ACHN (cell line): ENCODE measurements at regions not wholly inside any gene's neighbourhood (a gene's known extent, or its start where the extent isn't known, plus 50 kb on each side); places are given as distances from the start of the nearest gene placed in this dataset.

Experiments
- DNase-seq: peaks from one replicate; pipeline ENCODE4 v3.0.0-alpha.2; 2015
- in situ Hi-C: cut with HindIII; loops from 2 replicates; pipeline ENCODE4 v1.10.0; 2017; ENCODE audit warnings: low sequenced_read_pairs, low pct_ligation_motif_present, low pct_unique_long_range_greater_than_20kb

DNA sequence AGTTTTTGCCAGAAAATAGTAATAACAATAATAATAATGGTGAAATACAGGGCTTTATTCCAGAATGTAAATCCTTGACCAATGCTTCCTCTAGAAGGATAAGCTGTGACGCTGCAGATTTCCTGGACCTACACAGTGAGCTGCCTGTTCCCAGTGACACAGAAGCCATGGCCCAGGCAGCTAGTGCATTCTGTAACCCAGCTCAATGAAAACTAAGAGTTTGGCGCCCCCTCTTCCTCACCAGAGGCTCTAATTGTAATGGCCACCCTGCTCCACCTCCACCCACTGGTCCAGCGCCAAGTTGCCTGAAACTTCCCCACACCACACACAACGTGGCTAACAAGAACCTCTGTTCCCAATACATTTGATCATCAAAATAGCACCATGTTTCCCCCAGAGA lies 248.1 kb downstream of the CETN3 start:
- in situ Hi-C loops = no loop called here
- peak; percentile 17 for DNase-seq

DNA sequence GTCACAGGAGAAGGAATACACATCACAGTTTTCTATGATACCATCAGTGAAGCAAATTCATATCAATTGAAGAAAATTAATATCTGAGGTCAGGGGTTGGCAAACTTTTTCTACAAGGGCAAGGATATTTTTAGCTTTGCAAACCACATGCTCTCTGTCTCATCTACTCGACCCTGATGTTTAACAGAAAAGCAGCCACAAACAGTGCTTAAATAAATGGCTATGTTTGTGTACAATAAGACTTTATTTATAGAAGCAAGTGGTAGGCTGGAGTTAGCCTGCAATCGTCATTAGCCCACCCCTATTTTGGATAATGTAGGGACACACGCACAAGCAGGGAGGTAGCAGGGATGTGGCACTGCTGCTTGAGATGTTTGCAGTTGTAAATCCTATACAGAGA lies 251.4 kb downstream of the CETN3 start:
- in situ Hi-C loops = no loop called here
- DNase-seq = no peak

DNA sequence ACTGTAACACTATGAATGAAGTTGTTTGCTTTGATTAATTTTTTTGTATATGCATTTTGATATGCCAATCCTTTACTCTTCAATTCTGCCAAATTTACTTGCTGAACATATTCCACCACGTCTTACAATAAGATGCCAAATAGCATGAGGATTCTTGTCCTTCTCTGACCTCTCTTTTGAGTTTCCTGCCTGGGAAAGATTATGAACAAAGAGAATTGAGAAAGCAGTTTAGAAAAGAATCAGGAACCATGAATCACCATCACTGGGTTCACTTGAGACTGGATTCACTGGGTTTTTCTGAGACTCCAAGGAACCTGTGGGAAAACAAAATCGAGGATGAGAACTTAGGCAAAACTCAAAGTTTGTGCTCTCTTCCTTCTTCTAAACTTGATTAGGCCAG lies 256.5 kb downstream of the CETN3 start:
- no peak for DNase-seq
- in situ Hi-C loops = no loop called here

DNA sequence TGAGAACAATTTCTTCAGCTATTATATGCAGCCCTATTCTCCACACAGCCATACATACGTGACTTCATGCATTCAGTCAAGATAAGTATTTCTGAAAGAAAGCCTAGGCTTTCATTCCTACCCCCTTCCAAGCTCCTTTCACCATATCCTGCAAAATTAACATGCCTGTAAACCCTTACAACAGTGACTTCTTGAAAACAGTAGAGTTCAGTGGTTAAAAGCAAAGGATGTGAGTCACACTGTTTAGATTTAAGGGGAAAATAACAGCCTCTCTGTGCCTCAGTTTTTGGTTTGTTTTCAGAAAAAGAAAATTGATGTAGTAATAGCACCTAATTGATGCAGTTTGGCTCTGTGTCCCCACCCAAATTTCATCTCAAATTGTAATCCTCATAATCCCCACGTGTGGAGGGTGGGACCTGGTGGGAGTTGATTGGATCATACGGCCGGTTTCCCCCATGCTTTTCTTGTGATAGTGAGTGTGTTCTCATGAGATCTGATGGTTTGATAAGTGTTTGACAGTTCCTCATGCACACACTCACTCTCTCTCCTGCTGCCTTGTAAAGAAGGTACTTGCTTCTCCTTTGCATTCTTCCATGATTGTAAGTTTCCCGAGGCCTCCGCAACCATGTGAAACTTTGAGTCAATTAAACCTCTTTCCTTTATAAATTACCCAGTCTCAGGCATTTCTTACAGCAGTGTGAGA lies 264.8 kb downstream of the CETN3 start:
- no peak for DNase-seq
- in situ Hi-C loops = no loop called here

DNA sequence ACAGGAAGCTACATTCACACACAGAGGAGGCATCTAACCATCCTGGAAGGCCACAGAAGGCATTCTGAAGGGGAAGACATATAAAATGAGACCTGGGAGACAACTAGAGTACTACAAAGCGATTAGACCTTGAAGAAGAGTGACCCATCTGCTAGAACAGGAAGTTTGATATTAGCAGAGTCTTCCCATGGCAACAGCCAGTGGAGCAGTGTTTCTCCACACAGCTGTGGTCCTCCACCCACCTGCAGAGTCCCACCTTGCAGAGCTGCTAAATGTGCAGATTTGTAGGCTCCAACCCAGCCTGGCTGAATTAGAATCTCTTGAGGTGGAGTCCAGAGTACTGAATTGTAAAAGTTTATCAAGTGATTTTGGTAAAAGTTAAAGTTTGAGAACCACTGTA lies 267.0 kb downstream of the CETN3 start:
- DNase-seq = no peak
- in situ Hi-C loops = no loop called here

DNA sequence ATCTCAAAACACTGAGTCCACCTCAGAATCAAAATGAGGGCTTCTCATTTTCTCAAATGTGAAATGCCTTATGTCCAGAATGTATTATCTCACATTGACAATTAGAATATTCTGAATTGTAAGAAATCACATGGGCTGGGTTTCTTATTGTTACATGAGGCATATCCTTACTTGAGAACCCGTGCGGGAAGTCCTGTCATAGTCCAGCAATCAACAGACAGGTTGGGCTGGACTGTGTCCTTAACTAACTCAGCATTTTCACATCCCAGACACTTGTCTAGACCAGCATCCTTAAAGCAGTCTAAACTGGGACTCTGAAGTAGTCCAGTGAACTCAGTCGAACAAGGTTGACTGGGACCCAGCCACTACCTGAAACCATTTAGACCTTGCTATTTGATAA lies 267.6 kb downstream of the CETN3 start:
- DNase-seq = no peak
- in situ Hi-C loops = no loop called here

DNA sequence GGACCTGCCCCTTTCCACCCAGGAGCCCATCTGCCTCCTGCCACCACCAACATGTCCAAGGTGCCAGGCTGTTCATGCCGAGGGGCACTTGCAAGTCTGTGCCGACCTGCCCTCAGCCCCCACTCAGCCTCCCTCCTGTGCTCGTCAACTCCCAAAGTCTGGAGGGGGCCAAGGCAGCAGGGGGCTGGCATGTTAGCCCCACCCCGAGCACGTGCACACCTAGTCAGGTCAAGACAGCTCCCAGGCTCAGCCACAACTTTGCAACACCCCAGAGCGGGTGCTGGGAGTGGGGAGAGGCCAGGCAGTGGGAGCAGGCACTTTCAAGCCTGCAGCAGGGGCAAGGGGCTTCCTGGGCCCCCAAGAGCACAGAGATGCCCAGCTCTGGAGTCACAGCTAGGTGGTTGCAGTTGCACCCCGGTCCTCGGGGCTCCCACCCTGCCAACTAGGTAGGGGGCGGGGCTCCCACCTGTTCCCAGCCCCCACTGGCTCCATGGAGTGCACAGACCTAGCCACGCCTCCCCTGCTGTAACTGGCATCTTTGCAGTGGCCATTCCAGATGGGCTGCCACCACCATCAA lies 272.5 kb downstream of the CETN3 start:
- no peak for DNase-seq
- in situ Hi-C loops = no loop called here

DNA sequence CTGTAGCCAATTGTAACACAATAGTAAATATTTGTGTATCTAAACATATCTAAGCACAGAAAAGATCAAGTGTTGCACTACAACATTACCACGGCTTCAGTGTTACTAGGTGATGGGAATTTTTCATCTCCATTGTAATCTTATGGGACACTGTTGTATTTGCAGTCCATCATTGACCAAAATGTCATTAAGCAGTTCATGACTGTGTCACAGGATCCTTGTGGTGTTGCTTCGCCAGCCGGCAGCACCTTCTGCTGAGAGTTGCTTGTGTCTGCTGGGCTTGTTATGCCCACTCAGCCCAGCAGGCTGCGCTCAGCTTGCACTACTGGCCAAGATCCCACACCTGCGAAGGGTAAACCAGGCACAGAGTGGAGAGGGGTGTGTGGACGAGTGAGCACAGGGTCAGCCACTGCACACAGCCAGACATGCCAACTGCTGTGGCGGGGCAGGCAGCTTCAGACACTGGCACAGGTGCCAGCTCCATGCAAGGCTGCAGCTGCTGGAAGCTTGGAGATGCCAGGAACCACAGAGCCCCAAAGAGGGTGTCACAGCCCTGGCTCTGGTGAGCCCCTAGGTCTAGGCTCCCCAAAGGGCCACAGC lies 273.7 kb downstream of the CETN3 start:
- in situ Hi-C loops = no loop called here
- DNase-seq = no peak

DNA sequence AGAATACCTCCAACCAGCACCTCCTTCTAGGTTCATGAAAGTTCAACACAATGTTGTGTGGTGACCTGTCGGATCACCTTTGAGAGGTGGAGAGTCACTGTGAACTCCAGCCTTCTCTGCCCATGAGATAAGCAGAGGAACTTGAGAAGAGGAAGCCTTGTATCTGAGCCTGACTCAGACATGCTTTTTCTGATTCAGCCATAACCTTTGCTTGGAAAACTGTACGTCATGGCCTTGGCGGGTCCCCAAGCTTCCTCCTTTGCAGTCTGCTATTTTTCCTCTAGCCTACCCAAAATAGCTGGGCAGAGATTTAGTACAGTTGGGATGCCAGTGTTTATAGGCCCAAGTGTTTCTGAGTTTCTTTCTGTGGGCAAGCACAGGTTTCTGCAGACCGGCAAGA lies 274.7 kb downstream of the CETN3 start:
- in situ Hi-C loops = no loop called here
- DNase-seq = no peak

DNA sequence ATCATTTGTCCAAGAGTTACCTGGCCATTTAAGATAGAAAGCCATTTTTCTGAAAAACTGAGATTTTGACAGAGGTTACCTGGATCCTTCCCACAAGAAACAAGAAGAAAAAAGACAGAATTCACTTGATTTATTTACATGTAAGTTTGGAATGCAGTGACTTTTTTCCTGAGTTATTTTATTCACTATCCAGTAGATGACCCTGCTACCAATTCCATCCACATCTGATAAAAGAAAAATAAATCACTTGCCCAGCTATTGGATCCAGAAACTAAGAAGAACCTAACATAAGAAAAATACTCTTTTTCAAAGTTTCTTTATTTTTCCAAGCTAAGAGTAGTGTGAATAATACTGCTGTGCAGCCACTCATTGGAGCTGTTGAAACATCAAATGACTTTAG lies 275.2 kb downstream of the CETN3 start:
- DNase-seq = no peak
- in situ Hi-C loops = no loop called here

DNA sequence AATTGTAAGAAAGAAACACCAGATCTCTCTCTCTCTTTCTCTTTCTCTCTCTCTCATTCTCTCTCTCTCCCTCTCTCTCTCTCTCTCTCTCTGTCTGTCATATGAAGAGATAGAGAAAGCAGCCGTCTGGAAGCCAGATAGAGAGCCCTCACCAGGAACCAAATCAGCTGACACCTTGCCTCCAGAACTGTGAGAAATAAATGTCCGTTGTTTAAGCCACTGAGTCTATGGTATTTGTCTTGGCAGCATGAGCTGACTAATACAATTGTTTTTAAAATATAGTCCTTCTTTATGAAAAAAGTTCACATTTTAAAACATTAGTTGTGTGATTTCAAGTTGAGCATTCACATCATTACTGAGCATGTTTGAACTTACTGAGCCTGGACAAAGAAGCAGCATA lies 275.6 kb downstream of the CETN3 start:
- in situ Hi-C loops = no loop called here
- no peak for DNase-seq

DNA sequence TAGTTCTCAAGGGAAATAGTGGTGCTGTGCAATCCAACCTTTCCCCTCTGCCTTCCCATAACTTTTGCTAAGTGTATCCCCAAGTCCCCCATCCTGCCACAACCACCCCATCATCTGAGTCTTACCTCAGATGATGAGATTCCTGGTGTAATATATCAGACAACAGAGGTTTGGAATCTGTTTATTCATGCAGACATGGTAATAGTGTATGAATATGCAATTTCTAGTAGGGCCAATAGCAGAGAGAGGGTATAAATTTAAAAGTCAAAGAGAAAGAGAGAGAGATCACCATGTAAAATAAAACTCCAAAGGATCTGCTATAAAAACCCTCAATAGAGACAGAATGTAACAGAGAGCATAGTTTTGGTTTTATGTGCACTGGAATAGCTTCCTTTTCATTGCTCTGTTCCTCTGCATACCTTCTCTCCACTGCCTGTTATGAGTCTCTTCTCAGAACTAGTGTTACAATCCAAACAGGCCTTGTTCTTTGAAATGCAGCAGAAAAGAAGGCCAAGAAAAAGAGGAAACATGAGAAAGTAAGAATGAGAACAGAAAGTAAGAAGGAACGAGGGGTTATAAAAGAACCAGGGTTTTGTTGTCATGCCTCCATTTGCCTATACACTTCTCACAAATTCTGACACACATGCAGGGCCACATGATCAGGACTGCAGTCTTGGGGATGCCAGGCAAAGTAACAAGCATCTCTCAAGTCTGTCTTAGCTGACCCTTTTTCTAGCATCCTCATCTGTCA lies 278.0 kb downstream of the CETN3 start:
- no peak for DNase-seq
- in situ Hi-C loops = no loop called here

DNA sequence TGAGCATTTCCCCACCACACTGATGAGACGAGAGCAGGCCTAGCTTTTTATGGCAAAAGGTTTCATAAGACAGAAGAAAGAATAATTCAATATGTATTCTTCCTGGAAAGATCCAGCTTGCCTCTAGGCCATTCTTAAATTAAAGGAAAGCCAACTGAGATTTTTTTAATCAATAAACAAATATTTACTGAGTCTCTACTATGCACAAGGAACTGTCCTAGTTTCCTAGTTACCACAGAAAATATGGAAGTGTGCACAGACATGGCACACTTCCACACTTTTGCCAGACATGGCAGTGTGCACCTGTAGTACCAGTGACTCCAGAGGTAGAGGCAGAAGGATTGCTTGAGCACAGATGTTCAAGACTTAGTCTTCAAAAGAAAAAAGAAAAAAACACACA lies 281.0 kb downstream of the CETN3 start:
- in situ Hi-C loops = no loop called here

DNA sequence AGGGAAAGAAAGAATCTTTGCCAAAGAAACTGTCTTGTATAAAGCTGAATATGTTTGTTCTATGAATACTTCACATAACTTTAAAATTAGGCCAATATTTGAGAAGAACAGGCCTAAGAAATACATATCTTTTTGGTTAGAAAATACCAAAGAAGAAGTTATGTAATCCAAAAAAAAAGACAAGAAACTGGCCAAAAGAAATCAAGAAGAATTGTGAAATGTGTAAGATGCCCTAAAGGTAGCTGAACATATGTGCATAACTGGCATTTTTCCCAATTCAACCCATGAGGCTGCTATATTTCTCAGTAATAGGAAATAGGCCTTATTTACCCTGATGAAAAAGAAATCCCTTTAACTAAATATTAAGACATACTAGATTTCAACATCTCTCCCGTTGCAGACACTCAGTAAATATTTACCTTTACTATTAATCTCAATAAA lies 290.0 kb downstream of the CETN3 start:
- in situ Hi-C loops = no loop called here
- no peak for DNase-seq

More for the DNA sequence above, 281.0 kb downstream of the CETN3 start:
- no peak for DNase-seq

DNA sequence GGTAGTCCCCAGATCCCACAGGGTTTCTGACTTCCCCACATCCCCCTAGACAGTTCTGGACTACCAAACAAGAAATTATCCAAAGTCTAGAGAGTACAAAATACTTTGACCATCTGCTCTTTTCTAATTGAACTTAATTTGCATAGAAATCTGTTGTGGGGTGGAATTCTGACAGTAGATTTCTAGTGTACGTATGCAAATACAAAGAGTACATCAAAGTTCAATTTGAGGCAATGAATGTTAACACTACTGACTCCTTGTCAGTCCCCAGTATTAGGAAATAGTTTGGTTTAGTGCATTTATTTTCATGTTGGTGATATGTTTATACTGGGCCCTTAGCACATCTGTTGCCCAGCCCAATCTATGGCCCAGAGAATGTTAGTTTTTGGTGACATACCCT lies 292.6 kb downstream of the CETN3 start:
- in situ Hi-C loops = no loop called here
- DNase-seq = no peak

DNA sequence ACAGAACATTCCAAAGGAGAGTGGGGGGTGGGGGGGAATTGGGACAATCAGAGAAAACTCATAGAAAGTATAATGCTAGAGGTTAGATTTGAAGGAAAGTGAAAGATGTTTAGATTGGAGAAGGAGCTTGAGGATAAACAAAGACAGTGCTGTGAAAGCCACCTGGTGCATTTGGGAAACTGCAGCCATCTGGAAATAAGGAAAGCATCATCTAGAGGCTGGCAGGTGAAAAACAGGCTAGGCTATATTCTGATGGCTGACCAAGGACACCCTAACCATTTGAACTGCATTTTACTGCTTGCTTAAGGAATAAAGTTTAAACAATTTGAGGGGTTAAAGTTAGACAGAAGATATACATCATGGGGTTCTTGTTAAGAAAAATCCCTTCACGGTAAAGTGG lies 296.4 kb downstream of the CETN3 start:
- in situ Hi-C loops = no loop called here
- no peak for DNase-seq

DNA sequence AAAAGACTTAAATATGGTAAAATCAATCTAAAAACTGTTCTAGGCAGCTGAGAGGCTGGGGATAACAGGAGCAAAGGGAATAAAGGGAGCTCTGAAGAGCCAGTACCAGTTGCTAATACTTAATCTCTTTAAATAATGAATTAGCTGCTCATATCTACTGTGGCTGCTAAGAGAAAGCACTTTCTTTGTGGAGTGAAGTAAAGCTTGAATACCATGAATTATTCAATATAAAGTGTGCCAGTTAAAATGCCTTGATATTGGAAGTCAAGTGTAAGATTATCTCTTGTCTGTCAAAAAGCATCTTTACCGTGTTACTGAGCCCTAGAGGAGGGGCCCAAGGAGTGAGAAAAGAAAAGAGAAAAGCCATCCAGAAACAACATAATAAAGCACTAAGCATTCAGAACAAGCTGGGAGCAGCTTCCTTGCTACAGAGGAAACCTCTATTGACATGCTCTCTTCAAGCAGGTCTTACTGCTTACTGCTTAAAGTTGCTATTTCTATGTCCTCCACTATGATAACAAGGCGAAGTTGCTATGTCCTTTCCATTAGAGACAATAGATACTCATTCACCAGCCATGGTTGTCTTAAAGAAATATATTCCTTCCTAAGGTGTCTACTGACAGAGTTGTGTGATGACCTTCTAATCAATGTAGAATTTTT lies 297.4 kb downstream of the CETN3 start:
- in situ Hi-C loops = no loop called here
- DNase-seq = no peak

DNA sequence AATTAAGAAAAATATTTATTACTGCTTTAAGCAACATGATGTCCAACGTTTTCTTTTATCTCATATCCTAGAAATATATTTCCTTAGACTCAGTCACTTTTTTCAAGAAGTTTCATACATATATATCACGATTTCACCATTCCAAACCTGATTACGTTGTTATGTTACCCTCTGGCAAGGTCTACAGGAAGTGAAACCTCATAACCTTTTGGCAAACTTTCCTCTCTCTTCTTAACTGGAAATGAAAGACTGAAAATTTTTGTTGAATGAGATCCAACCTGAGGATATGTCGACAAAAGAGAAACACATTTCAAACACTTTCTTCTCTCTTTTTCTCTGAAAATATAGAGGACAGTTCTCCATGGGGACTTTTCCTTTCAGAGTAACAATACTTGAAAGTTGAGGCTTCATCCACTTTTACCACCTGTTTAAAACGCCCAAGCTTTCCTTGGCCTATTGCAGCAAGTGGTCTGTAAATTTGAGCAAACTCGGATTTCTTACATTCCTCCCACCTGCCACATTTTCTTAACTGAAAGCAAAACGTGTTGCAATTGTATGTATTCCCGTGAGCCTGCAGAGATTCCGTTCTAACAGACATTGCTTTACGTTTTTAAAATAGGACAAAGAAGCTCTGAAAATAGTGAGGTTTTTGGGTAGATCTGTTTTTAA lies 298.1 kb downstream of the CETN3 start:
- no peak for DNase-seq
- in situ Hi-C loops = no loop called here

DNA sequence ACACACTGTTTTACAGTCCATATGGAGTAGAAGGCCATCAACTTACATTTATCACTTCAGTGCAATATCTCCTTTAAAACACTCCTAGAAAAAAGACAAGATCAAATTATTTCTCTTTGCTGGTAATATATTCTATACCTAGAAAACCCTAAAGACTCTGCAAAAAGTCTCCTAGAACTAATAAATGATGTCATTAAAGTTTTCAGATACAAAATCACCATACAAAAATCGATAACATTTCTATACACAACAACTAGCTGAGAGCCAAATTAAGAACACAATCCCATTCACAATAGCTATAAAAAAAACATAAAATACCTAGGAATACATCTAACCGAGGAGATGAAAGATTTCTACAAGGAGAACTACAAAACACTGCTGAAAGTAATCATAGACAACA lies 300.3 kb downstream of the CETN3 start:
- in situ Hi-C loops = no loop called here

More for the DNA sequence above, 300.3 kb downstream of the CETN3 start:
- DNase-seq = no peak
